PC-9 (cell line): ENCODE measurements at regions not wholly inside any gene's neighbourhood (a gene's known extent, or its start where the extent isn't known, plus 50 kb on each side); places are given as distances from the start of the nearest gene placed in this dataset.

Experiments
- CTCF ChIP-seq: fragments of 200-600 bp; sonication (generic); conservative IDR thresholded peaks from 2 replicates; pipeline ENCODE4 v1.6.1; 2017; ENCODE audit warnings: mixed run types, antibody characterized with exemption, mild to moderate bottlenecking, moderate library complexity
- EZH2 ChIP-seq: fragments of 200-600 bp; sonication (generic); IDR thresholded peaks from 2 replicates; pipeline ENCODE4 v1.8.0; 2017; ENCODE audit warnings: antibody characterized with exemption, low read depth

- TF ChIP-seq CTCF (no peak), EZH2 (no peak)
Observed at GRCh38 chrX:76918033-76918432, 490.5 kb downstream of the MAGEE1 start.
